SKM-1 treated with dmso at 0.1 percent for 144 hours (cell line): ENCODE measurements at regions not wholly inside any gene's neighbourhood (a gene's known extent, or its start where the extent isn't known, plus 50 kb on each side); places are given as distances from the start of the nearest gene placed in this dataset.

ENCODE experiments used
- DNase-seq: peaks from one replicate; lab custom pipeline; 2025; ENCODE audit not compliant: unreplicated experiment; lab: John Stamatoyannopoulos, UW

DNA sequence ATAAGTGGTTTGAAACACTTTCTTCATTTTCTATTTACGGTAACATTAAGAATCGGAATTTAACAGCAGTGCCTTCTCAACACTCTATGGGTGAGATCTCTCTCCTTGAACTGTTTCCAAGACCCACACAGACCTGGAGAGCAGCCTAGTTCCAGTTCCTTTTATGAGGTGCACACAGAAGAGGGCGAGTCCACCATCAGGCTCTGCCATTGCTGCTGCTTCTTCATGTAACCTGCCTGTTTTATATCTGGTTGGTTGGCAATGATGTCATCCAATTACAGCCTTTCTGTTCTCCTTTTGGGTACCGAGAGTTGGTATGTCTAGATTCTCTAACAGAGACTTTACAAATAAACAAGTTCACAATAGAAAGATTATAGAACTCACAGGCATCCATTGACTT, 225.7 kb downstream of the UTP18 start:
- no peak for DNase-seq

DNA sequence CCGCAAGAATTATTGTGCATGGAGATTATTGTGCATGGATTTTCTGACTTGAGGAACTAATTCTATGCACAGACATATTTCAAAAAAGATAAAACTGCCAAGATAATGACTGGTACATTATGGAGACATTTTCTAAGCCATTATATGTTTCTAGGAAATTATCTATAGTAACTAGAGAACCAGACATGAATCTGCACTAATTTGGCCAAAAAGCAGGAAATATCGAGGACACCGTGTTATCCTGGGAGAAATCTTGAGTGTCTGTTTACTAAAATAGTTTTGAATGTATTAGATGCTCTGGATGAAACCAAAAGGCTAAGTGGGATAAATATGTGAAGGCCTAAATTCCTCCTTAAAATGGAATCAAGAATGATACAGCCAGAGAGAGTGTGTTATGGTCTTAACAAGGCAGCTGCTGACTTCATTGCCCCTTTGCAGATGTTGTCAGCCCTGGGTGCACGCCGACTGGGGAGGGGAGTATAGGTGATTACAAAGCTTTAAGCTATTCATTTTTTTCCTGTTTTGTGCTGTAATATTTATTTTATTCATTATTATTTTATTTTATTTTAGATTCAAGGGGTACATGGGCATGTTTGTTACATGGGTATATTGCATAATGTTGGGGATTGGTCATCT, 226.7 kb downstream of the UTP18 start:
- no peak for DNase-seq

DNA sequence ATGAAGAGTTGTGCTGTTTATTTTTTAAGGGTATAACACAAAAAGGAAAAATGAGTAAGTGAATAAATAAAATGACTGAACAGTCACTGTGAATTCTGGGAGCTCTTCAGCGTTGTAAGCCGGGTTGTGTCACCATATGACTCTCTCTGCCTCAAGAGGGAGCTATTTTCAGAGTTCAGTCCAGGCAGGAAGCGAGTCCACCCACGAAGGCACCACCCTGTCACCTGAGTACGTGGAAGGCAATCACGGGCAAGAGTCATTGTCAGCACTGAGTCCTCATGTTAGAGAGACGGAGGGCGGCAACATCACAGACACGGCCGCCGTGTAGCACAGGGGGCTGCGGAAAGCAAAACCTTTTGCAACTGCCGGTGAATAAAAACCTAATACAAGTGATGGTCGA, 227.6 kb downstream of the UTP18 start:
- no peak for DNase-seq

DNA sequence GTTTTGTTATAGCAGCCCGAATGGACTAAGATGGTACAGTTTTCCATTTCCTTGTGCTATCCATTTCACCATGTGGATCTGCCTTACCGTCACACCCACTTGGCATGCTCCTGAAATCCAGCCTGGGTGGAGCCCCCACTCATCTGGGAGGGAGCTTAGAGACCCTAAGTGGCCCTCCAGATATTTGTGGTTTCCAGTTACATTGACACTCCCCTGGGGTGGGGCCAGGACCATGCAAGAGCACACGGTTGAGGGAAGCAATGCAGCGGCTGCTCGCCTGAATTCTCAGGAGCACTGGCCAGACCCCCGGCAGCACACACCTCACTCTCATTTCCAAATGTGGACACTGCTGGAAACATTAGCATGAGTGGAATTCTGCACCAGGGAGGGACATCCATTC, 231.1 kb downstream of the UTP18 start:
- DNase-seq = no peak

DNA sequence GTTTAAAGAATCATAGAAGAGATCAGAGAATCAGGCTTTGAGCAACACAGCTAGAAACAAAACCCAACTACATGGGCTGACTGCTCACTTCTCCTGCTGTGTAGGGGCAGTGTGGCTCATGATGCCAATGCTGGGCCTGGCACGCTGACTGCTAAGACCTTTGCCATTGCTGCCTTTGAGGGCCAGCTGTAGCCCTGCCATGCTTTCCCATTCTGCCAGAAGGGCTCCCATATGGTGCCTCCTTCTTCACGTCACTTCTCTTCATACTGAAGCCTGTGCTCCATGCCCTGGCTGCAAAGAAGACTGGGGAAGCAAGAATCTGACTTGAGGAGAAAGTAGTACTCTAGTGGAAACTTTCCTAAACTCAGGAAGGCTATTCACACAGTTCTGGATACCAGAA, 232.9 kb downstream of the UTP18 start:
- DNase-seq = no peak

DNA sequence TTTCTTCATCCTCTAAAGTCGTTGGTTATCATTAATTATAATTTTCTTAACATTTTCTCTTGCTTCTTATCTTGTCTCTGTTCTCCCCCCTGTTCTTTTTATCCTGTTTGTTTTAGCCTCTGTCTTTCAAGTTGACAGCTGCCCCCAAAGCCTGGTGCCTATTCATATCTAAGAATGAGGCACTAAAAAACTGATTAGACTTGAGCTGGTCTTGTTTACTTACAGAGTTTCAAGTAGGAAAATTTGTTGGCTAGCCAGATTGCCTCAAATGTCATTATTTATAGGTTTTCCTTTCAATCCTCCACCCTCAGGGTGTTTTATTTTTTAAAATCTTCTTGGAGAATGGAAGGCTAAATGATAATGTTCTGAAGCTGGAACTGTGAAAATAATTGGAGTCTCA, 236.0 kb downstream of the UTP18 start:
- no peak for DNase-seq

DNA sequence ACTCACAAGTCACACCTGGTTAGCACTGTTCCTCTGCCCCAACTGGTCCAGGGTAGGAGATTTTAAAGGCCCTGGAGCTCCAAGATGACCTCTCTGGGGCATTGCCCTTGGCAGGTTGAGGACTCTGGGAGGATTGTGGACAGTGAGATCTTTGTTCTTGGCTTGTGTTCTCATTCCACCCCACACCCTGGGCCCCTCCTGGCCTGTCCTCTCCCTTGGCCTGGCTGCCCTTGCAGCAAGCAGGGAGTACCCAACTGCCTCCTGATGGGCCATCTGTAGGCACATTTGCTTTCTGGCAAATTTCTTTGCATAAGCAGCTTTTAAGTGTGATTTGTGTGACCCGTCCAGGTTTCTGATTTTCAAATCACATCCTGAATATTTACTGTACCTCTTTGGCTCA, 239.6 kb downstream of the UTP18 start:
- no peak for DNase-seq

DNA sequence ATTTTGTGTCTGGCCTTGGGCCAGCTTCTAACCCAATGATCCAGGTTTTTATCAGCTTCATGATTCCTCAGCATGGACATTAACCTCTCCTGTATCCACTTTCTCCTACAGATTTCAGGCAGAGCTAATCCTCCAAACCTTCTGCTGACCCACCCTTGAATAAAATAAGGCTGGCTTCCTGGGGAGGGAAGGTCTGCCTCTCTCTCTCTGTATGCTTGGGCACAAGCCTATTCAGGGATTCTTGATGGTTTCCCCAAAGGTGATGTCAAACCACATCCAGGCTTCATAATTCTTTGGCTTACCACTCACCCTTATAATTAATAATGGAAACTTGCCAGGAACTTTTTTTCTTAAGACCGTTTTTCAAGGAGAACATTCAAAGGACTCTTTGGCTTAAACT, 240.1 kb downstream of the UTP18 start:
- DNase-seq = no peak

DNA sequence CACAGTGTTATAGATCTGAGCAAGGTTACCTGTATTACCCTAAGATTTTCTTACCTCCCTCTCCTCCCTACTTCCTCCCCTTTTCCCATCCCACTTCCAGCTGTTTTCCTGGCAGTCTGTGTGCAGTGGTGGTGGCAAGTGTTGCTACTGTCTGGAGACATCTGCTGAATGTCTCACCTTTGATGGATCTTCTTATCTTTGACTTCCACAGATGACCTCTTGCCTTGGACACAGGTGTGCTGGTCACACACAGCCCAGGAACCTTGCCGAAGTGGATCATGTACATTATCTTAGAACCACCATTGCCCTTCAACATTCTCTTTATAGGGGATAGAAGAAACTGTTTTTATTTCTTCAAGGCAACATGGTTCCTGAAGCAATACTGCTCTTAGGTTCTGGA, 245.1 kb downstream of the UTP18 start:
- DNase-seq = no peak

DNA sequence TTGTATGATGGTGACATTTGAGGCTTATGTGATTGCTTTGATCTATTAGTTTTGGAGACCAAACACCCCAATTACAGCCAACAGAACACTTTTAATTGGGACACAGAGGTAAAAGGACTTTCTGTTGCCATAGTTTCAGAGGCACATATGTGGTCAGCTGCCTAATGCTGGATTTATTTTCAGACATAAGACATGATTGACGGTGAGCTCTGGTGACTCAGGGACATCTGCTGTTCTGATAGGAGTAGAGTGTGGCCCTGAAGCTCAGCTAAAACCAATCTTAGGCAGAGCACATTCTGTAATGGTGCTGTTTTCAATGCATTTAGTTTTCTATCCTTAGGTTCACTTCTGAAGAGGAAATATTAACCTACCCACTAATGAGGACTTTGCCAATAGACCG, 247.1 kb downstream of the UTP18 start:
- DNase-seq = no peak

DNA sequence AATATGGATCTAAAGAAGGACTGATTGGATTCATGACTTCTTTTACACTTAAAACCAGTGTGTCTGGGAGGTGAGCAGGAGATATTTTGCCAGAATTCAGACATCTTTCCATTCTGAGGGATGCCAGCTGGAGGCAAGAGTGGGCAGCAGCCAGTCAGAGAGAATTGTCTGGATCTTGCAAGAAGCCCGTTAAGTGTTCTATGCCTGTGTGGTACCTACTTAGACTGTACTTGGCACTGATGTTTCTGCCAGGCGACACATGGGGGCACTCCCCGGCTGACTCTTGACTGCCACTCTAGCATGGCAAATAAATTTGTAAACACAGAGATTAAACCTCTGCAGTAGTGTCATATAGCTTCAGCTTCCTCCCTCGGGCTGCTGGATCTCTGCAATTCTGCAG, 247.7 kb downstream of the UTP18 start:
- no peak for DNase-seq

DNA sequence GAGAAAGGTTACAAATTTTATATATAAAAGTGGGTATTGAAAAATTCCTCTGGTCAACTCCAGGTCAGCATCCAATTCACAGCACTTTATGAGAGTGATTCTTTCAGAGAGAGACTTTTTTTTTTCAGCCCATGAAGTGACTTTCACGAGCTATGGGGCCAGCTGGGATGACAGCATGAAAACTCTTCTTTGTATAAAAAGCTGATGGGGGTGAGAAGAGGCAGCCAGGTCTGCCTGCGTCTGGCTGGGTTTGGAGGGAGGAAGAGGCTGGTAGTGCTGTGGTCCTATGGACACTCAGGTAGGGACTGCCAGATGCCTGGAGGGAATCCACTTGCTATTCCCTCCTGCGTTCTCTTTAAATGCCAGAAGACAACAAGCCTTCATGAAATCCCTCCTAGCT, 250.6 kb downstream of the UTP18 start:
- no peak for DNase-seq

DNA sequence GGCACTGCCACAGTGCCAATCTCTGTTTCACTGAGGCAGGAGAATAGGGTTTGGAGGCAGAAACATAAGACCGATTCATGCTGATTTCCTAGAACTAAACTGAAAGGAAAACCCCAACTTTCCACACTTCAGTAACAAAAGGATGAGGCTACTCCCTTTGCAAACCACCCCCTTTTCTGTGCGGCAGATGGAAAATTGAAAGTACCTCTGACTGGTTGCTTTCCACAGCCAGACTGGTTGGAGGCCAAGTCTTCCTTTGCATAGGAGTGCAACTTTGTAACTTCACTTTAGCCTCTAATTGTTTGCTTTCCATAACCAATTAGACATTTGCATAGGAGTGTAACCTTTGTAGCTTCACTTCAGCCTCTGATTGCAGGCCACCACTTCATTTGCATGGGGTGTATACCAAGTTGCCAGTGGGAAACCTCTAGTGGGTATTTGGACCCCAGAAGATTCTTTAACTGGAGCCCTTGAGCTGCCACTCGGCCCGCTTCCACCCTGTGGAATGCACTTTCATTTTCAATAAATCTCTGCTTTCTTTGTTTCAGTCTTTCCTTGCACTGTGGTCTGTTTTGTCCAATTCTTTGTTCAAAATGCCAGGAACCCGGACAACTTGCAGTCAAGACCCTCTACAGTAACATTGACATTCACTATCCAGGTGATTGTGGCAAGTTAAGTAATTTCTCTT, 252.0 kb downstream of the UTP18 start:
- no peak for DNase-seq

DNA sequence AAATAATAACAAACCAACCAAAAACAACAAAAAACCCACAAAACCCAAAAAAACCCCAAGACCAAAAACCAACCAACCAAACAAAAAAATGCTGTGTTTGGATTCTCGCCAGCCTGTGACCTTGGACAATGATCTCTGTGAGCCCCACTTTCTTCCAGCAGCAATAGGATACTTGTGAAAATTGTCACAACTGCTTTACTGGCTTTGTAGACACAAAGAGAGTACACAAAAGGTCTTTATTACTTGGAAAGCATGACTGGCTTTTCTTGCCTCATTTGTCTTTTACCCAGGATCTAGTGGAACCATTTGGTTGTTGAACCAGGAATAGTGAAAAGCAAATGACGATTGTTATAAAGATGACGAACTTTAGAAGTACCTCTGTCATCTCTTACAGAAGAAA, 256.6 kb downstream of the UTP18 start:
- DNase-seq = no peak

DNA sequence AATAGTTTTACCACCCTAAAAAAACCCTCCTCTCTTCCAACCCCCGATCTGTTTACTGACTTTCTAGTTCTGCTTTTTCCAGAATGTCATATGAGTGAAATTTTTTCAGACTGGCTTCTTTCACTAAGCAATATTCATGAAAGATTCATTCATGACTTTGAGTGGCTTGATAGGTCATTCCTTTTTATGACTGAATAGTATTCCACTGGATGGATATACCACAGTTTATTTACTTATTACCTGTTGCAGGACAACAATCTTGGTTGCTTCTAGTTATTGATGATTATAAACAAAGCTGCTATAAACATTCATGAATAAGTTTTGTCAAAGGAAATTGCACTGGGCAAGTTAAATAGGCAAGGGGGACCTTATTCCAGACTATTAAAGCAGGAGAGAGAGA, 264.2 kb downstream of the UTP18 start:
- DNase-seq = no peak

DNA sequence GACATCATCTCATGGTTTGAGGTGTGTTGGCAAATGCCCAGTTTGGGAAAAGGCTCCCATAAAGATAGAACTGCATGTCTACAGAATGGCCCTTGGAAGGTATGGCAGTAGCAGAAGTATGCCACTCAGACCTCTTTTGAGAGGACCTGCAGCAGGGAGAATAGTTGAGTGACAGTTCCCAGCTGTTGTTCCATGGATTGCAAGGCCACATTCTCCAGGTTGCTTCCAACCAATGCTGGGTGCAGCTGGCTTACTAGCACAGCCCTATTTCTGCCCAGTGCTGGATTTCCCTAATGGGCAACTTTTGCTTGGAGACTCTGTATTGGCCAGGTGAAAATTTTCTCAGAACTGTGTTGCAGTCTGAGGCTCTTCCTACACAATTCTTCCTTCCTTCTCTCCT, 266.2 kb downstream of the UTP18 start:
- DNase-seq = no peak

DNA sequence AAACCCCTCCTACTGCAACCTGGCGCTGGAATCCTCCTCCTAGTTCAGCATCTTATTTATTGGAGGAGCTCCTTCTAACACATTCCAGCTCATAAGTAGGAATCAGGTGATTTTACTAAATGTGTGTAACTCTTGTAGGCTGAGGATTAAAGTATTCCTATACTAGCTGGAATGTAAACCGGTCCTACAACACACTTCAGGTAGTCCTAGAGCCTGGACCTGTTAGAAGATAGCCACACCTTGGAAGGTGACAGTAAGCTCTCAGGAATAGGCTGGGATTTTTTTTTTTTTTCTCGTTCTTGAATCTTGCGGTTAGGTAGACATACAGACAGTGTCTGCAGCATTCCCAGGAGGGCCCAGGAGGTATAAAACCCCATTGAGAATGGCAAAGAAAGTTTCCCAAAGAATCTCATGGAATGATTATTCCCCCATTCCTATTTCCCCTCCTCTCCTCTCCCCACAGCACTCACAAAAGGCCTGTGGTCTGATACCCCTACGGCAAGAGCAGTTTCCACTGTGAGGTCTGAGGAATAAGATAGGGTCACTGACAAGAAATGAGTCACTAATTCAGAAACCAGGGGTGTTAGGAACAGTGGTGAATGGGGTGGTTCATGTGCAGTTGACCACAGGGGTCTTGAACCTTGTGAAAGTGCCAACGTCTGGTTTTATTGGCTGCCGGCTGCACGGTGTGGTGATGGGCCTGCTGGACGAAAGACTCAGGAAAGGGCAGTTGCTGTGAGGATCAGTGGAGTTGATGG, 267.1 kb downstream of the UTP18 start:
- DNase-seq = no peak

DNA sequence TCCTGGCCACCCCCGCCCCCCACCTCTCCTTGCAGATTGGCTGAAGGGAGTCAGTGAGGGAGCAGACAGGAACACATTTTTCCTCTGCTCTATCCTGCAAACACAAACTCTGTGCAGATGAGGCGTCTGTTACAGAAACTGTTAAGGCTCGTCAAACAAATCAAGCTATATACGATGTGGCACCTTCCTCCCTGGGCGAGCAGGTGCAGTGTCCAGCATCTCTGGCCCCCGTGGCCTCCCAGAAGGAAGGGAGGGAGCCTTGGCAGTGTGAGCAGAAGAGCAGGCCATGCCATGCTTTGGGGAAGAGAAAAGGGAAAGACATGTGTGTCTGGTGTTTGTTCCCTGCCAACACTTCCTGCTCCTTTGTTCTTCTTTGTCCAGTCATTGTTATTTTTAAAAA, 267.8 kb downstream of the UTP18 start:
- no peak for DNase-seq

DNA sequence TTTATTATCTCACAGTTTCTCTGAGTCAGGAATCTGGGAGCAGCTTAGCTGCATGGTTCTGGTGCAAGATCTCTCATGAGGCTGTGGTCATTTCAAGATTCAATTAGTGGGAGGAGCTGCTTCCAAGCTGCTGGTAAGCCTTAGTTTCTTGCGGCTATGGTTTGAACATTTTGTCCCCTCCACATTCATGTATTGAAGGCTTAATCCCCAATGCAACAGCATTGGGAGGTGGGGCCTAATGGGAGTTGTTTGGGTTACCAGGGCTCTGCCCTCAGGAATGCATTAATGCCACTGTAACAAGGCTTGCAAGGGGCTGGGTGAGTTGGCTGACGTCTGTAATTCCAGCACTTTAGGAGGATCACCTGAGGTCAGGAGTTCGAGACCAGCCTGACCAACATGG, 272.9 kb downstream of the UTP18 start:
- no peak for DNase-seq

DNA sequence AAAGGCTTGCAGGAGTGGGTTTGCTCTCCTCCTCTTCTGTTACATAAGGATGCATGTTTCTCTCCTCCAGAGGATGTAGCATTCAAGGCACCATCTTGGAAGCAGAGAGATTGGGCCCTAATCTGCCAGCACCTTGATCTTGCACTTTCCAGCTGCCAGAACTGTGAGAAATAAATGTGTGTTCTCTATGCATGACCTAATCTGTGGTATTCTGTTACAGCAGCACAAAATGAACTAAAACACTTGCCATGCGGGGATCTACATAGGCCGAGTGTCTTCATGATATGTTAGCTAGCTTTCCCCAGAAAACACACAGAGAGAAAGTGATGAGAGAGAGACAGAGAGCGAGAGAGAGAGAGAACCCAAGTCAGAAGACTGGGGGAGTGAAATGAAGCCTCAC, 273.5 kb downstream of the UTP18 start:
- no peak for DNase-seq

DNA sequence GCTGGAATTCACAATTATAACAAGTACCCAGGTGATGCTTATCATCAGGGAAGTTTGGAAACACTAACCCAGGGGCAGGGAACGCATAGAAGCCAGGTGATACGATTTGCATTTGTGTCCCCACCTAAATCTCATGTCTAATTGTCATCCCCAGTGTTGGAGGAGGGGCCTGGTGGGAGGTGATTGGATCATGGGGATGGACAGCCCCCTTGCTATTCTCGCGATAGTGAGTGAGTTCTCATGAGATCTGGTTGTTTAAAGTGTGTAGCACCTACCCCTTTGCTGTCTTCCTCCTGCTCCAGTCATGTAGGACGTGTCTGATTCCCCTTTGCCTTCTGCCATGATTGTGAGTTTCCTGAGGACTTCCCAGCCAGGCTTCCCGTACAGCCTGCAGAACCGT, 276.3 kb downstream of the UTP18 start:
- DNase-seq = no peak

DNA sequence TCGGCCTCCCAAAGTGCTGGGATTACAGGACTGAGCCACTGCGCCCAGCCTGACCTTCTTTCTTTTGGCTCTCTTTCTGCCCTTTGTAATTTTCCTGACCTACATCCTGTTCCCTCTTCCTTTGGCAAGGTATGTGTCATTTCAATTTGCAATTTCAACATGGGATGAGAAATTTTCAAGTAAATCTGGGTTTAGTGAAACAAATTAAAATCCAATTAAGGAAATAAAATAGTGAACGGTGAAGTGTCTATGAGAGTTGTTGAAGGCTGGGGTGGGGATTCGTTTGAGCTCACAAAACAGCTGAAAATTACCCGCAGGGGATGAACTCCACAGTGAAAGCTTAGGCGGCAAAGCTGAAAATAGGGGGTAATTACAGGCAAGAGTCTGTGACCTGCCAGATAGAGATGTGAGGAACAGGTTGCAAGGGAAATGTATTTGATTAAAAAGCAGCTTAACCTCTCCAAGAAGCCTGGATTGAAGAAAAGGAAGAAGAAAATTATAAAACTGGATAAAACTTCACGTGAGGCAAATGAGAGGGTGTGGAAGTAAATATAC, 277.7 kb downstream of the UTP18 start:
- DNase-seq = no peak
